ENCODE measurements at regions not wholly inside any gene's neighbourhood (a gene's known extent, or its start where the extent isn't known, plus 50 kb on each side); places are given as distances from the start of the nearest gene placed in this dataset.

- TF ChIP-seq, protein P1, sequence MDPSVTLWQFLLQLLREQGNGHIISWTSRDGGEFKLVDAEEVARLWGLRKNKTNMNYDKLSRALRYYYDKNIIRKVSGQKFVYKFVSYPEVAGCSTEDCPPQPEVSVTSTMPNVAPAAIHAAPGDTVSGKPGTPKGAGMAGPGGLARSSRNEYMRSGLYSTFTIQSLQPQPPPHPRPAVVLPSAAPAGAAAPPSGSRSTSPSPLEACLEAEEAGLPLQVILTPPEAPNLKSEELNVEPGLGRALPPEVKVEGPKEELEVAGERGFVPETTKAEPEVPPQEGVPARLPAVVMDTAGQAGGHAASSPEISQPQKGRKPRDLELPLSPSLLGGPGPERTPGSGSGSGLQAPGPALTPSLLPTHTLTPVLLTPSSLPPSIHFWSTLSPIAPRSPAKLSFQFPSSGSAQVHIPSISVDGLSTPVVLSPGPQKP (IDR thresholded peaks at IDR 0.05; ENCODE audit: borderline replicate concordance, low read depth, low read length), result no peak
- no peak for TF ChIP-seq CEBPB (IDR thresholded peaks at IDR 0.05; ENCODE audit: low read depth, low read length)
Observed at GRCh38 chr12:93020631-93021597, 91.8 kb upstream of the EEA1 start.

All from IMR-90 (cell line).